SK-N-SH treated with all-trans-retinoic acid at 6 μM for 48 hours (cell line): ENCODE measurements at regions not wholly inside any gene's neighbourhood (a gene's known extent, or its start where the extent isn't known, plus 50 kb on each side); places are given as distances from the start of the nearest gene placed in this dataset.

Experiments
- ARNTL ChIP-seq: fragments of 450-650 bp; formaldehyde crosslinking; IDR thresholded peaks from 2 replicates; pipeline ENCODE4 v1.5.0; 2020; ENCODE audit warnings: low read depth, mild to moderate bottlenecking, moderate library complexity, borderline replicate concordance
- ISL1 ChIP-seq: fragments of 250-450 bp; sonication (Bioruptor Pico); IDR thresholded peaks from 2 replicates; pipeline ENCODE4 v2.1.2; 2022; ENCODE audit warnings: mild to moderate bottlenecking, moderate library complexity

DNA sequence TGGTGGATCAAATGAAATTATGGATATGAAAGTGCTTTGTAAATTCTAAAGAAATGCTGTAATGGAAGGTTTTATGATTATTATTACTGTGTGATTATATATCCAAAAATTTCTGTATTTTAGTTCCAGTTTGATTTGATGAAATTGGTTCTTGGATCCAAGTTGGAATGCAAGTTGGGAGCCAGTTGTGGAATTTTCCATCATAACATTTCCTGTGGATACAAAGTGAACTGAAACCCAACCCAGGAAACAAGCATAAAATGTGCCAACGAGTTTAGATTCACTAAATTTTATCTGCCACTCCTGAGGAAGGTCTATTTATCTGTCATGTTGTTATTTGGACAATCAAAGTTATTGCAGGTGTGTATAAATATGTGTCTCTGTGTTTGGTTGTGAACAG, 131.4 kb upstream of the MDFIC start:
- TF ChIP-seq ARNTL (CRISPR knock-in tag) (no peak), ISL1 (CRISPR knock-in tag) (no peak)
